WTC11 (cell line): ENCODE measurements at regions not wholly inside any gene's neighbourhood (a gene's known extent, or its start where the extent isn't known, plus 50 kb on each side); places are given as distances from the start of the nearest gene placed in this dataset.

Experiments
- ATAC-seq: fragments of 200-7000 bp; cut with Tn5 transposase; 2 replicates; pipeline ENCODE4 v1.10.0; 2021; ENCODE audit warnings: mild to moderate bottlenecking, moderate library complexity
- CTCF ChIA-PET: fragments of 300-600 bp; sonication (Branson Sonifier 250); formaldehyde crosslinking; loops from one replicate; lab custom pipeline; 2021; ENCODE audit warnings: antibody characterized with exemption; lab: Charles Lee
- POLR2A ChIA-PET: fragments of 350-600 bp; sonication (Branson Sonifier 250); formaldehyde crosslinking; loops from one replicate; lab custom pipeline; 2021; ENCODE audit warnings: antibody characterized with exemption; lab: Charles Lee
- DNase-seq: peaks from one replicate; pipeline ENCODE4 v3.0.0; 2021; ENCODE audit warnings: low spot score
- H3K27ac Mint-ChIP-seq: 2 replicates; pipeline ENCODE4 v1.8.0; 2021; ENCODE audit warnings: mixed read lengths
- H3K27me3 Mint-ChIP-seq: 2 replicates; pipeline ENCODE4 v1.8.0; 2021; ENCODE audit warnings: low read depth, mild to moderate bottlenecking, moderate library complexity, mixed read lengths
- H3K36me3 Mint-ChIP-seq: 2 replicates; pipeline ENCODE4 v1.8.0; 2021; ENCODE audit warnings: mixed read lengths
- H3K4me1 Mint-ChIP-seq: 2 replicates; pipeline ENCODE4 v1.8.0; 2022; ENCODE audit warnings: mixed read lengths
- H3K4me3 Mint-ChIP-seq: 2 replicates; pipeline ENCODE4 v1.8.0; 2021; ENCODE audit warnings: mild to moderate bottlenecking, moderate library complexity, mixed read lengths
- H3K9me3 Mint-ChIP-seq: 2 replicates; pipeline ENCODE4 v1.8.0; 2021; ENCODE audit warnings: mixed read lengths
- AR ChIP-seq: fragments of 250-450 bp; sonication (Bioruptor Pico); IDR thresholded peaks from 2 replicates; pipeline ENCODE4 v1.9.0; 2021; ENCODE audit warnings: mild to moderate bottlenecking
- CDX4 ChIP-seq: fragments of 250-450 bp; sonication (Bioruptor Pico); IDR thresholded peaks from 2 replicates; pipeline ENCODE4 v1.9.0; 2021; ENCODE audit warnings: moderate library complexity, mild to moderate bottlenecking, inconsistent platforms, borderline replicate concordance
- CREM ChIP-seq: sonication (generic); formaldehyde crosslinking; IDR thresholded peaks from 2 replicates; pipeline ENCODE4 v1.8.1; 2022; ENCODE audit warnings: mild to moderate bottlenecking, missing genetic modification reagents, moderate library complexity
- EMX1 ChIP-seq: fragments of 250-450 bp; sonication (Bioruptor Pico); IDR thresholded peaks from 2 replicates; pipeline ENCODE4 v1.8.0; 2021; ENCODE audit warnings: mild to moderate bottlenecking
- ESRRA ChIP-seq: sonication (generic); formaldehyde crosslinking; IDR thresholded peaks from 2 replicates; pipeline ENCODE4 v1.8.1; 2022; ENCODE audit warnings: mild to moderate bottlenecking, missing genetic modification reagents, borderline replicate concordance
- FOXP4 ChIP-seq: sonication (generic); formaldehyde crosslinking; IDR thresholded peaks from 2 replicates; pipeline ENCODE4 v1.8.0; 2022; ENCODE audit warnings: mild to moderate bottlenecking, missing genetic modification reagents
- GABPB1 ChIP-seq: sonication (generic); formaldehyde crosslinking; IDR thresholded peaks from 2 replicates; pipeline ENCODE4 v1.8.1; 2023; ENCODE audit warnings: mild to moderate bottlenecking, missing genetic modification reagents
- JAZF1 ChIP-seq: fragments of 250-450 bp; sonication (Bioruptor Pico); IDR thresholded peaks from 2 replicates; pipeline ENCODE4 v1.9.0; 2021; ENCODE audit warnings: moderate library complexity, mild to moderate bottlenecking, inconsistent platforms
- KAT7 ChIP-seq: sonication (generic); formaldehyde crosslinking; IDR thresholded peaks from 2 replicates; pipeline ENCODE4 v1.8.1; 2023; ENCODE audit warnings: missing genetic modification reagents, mild to moderate bottlenecking, borderline replicate concordance
- NFYB ChIP-seq: sonication (generic); formaldehyde crosslinking; conservative IDR thresholded peaks from 2 replicates; pipeline ENCODE4 v1.8.0; 2022; ENCODE audit warnings: low read depth, missing genetic modification reagents
- RELA ChIP-seq: sonication (generic); formaldehyde crosslinking; IDR thresholded peaks from 2 replicates; pipeline ENCODE4 v1.8.1; 2022; ENCODE audit warnings: missing genetic modification reagents, mild to moderate bottlenecking, borderline replicate concordance
- RORB ChIP-seq: fragments of 250-450 bp; sonication (Bioruptor Pico); IDR thresholded peaks from 2 replicates; pipeline ENCODE4 v1.9.0; 2021; ENCODE audit warnings: mild to moderate bottlenecking
- SMAD4 ChIP-seq: sonication (generic); formaldehyde crosslinking; IDR thresholded peaks from 2 replicates; pipeline ENCODE4 v1.8.0; 2022; ENCODE audit warnings: mild to moderate bottlenecking, missing genetic modification reagents
- TEAD4 ChIP-seq: sonication (generic); formaldehyde crosslinking; IDR thresholded peaks from 2 replicates; pipeline ENCODE4 v1.8.0; 2022; ENCODE audit warnings: mild to moderate bottlenecking, missing genetic modification reagents
- ZNF263 ChIP-seq: sonication (generic); formaldehyde crosslinking; IDR thresholded peaks from 2 replicates; pipeline ENCODE4 v1.8.1; 2022; ENCODE audit warnings: low read depth, mild to moderate bottlenecking, moderate library complexity, missing genetic modification reagents
- ZNF281 ChIP-seq: sonication (generic); formaldehyde crosslinking; IDR thresholded peaks from 2 replicates; pipeline ENCODE4 v1.8.0; 2023; ENCODE audit warnings: mild to moderate bottlenecking, missing genetic modification reagents
- ZNF416 ChIP-seq: fragments of 250-450 bp; sonication (Bioruptor Pico); IDR thresholded peaks from 2 replicates; pipeline ENCODE4 v1.9.0; 2021; ENCODE audit warnings: mild to moderate bottlenecking, inconsistent platforms
- TF ChIP-seq, protein P1 (sequence below): sonication (generic); formaldehyde crosslinking; IDR thresholded peaks from 2 replicates; pipeline ENCODE4 v1.8.1; 2023; ENCODE audit warnings: mild to moderate bottlenecking, moderate library complexity, missing genetic modification reagents
- TF ChIP-seq, protein P2 (sequence below): sonication (generic); formaldehyde crosslinking; conservative IDR thresholded peaks from 2 replicates; pipeline ENCODE4 v1.8.1; 2022; ENCODE audit warnings: mild to moderate bottlenecking, missing genetic modification reagents
- TF ChIP-seq, protein P3 (sequence below): sonication (generic); formaldehyde crosslinking; IDR thresholded peaks from 2 replicates; pipeline ENCODE4 v1.8.0; 2022; ENCODE audit warnings: mild to moderate bottlenecking, missing genetic modification reagents
- TF ChIP-seq, protein P4 (sequence below): sonication (generic); formaldehyde crosslinking; IDR thresholded peaks from 2 replicates; pipeline ENCODE4 v1.8.1; 2023; ENCODE audit warnings: mild to moderate bottlenecking, missing genetic modification reagents, moderate library complexity

DNA sequence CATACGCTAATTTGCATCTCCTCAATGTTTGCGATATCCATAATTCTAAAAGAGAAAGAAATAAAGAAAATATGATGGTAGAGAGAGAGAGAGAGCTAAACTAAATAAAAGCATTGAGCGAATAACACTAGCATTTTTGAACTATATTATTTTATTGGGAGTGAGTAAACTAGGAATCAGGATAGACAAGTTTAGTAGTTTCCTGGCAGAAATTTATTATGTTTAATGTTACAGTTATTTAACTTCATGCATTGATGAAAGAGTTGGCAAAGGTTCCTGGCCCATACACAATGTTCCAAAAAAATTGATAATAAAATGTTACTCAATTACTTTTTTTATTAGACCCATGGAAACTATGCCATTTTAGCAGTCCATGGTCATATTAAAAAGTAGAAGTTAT, 1708.2 kb upstream of the CDH6 start (continued):
- TF ChIP-seq ZNF281 (no peak), KAT7 (CRISPR knock-in tag) (no peak), TEAD4 (CRISPR knock-in tag) (no peak), JAZF1 (CRISPR knock-in tag) (no peak)

DNA sequence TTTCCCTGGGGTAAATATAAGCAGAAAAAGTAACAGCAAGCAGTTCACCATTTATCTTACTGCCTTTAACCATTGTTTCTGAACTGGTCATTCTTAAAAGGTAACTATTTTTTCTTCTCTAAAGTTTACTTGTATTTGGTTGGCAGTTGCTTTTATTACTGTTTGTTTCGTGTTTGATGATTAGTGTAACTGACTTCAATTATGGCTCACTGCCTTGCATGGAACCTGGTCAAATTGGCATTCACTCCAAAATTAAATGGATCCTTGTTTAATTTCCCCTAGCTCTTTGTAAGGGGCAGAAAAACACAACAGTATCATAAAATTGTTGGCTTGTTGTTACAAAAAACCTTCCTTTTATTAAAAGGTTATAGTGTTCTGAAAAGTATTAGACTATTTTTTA, 1723.9 kb upstream of the CDH6 start:
- ATAC-seq: no peak
- POLR2A ChIA-PET: no interaction called here
- H3K9me3 Mint-ChIP-seq: peaks cover 15% of the 10 kb centered on the region
- H3K27me3 Mint-ChIP-seq: no peaks in the 10 kb centered on the region
- no peak overlapping the region for H3K4me3 Mint-ChIP-seq
- H3K27ac Mint-ChIP-seq: no peak overlapping the region
- H3K36me3 Mint-ChIP-seq: peaks cover 2% of the 10 kb centered on the region; the same call in 1 of the 2 replicates
- TF ChIP-seq, protein P1, sequence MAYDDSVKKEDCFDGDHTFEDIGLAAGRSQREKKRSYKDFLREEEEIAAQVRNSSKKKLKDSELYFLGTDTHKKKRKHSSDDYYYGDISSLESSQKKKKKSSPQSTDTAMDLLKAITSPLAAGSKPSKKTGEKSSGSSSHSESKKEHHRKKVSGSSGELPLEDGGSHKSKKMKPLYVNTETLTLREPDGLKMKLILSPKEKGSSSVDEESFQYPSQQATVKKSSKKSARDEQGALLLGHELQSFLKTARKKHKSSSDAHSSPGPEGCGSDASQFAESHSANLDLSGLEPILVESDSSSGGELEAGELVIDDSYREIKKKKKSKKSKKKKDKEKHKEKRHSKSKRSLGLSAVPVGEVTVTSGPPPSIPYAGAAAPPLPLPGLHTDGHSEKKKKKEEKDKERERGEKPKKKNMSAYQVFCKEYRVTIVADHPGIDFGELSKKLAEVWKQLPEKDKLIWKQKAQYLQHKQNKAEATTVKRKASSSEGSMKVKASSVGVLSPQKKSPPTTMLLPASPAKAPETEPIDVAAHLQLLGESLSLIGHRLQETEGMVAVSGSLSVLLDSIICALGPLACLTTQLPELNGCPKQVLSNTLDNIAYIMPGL (CRISPR knock-in tag): no peak
- TF ChIP-seq ZNF263 (CRISPR knock-in tag) (no peak), CREM (CRISPR knock-in tag) (no peak), EMX1 (CRISPR knock-in tag) (no peak), FOXP4 (no peak), AR (no peak), CDX4 (no peak), RELA (CRISPR knock-in tag) (no peak), RORB (CRISPR knock-in tag) (no peak), ESRRA (CRISPR knock-in tag) (no peak), ZNF416 (no peak), GABPB1 (no peak), SMAD4 (CRISPR knock-in tag) (no peak), NFYB (CRISPR knock-in tag) (no peak)
- TF ChIP-seq, protein P2, sequence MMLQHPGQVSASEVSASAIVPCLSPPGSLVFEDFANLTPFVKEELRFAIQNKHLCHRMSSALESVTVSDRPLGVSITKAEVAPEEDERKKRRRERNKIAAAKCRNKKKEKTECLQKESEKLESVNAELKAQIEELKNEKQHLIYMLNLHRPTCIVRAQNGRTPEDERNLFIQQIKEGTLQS (CRISPR knock-in tag): no peak
- TF ChIP-seq, protein P3, sequence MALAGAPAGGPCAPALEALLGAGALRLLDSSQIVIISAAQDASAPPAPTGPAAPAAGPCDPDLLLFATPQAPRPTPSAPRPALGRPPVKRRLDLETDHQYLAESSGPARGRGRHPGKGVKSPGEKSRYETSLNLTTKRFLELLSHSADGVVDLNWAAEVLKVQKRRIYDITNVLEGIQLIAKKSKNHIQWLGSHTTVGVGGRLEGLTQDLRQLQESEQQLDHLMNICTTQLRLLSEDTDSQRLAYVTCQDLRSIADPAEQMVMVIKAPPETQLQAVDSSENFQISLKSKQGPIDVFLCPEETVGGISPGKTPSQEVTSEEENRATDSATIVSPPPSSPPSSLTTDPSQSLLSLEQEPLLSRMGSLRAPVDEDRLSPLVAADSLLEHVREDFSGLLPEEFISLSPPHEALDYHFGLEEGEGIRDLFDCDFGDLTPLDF (CRISPR knock-in tag): no peak
- TF ChIP-seq, protein P4, sequence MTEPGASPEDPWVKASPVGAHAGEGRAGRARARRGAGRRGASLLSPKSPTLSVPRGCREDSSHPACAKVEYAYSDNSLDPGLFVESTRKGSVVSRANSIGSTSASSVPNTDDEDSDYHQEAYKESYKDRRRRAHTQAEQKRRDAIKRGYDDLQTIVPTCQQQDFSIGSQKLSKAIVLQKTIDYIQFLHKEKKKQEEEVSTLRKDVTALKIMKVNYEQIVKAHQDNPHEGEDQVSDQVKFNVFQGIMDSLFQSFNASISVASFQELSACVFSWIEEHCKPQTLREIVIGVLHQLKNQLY (CRISPR knock-in tag): no peak
- TF ChIP-seq, all 79 proteins: peak for 0
- CTCF ChIA-PET: no interaction called here
- no peak for DNase-seq
- H3K4me1 Mint-ChIP-seq: peaks cover 11% of the 10 kb centered on the region
